Esophagus muscularis mucosa (tissue), 4 donors: ENCODE measurements at regions not wholly inside any gene's neighbourhood (a gene's known extent, or its start where the extent isn't known, plus 50 kb on each side); places are given as distances from the start of the nearest gene placed in this dataset.

ENCODE experiments used
- EP300 ChIP-seq: sonication (generic); formaldehyde crosslinking; IDR thresholded peaks from one replicate; pipeline ENCODE4 v1.6.1; 2017; ENCODE audit warnings: antibody characterized with exemption
- POLR2A ChIP-seq: fragments of 450-650 bp; IDR thresholded peaks from one replicate; pipeline ENCODE4 v1.6.1; 2017; ENCODE audit warnings: antibody characterized with exemption, moderate library complexity, mild to moderate bottlenecking, low read depth
- TF ChIP-seq, protein P1 (sequence below), 3 experiments: fragments of 200-600 bp in 2 of 3; fragments of 450-650 bp in 1 of 3; sonication (generic) in 2 of 3; IDR thresholded peaks; one replicate each; pipeline ENCODE4 v1.5.1; 2017 to 2019; ENCODE audit warnings: antibody characterized with exemption in 3 of 3, mild to moderate bottlenecking in 2 of 3, moderate library complexity in 1 of 3

GRCh38 chr11:129248618-129249017, 56.5 kb upstream of the ARHGAP32 start:
- TF ChIP-seq, protein P1, sequence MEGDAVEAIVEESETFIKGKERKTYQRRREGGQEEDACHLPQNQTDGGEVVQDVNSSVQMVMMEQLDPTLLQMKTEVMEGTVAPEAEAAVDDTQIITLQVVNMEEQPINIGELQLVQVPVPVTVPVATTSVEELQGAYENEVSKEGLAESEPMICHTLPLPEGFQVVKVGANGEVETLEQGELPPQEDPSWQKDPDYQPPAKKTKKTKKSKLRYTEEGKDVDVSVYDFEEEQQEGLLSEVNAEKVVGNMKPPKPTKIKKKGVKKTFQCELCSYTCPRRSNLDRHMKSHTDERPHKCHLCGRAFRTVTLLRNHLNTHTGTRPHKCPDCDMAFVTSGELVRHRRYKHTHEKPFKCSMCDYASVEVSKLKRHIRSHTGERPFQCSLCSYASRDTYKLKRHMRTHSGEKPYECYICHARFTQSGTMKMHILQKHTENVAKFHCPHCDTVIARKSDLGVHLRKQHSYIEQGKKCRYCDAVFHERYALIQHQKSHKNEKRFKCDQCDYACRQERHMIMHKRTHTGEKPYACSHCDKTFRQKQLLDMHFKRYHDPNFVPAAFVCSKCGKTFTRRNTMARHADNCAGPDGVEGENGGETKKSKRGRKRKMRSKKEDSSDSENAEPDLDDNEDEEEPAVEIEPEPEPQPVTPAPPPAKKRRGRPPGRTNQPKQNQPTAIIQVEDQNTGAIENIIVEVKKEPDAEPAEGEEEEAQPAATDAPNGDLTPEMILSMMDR (IDR thresholded peaks at IDR 0.05) = no peak
- no peak for TF ChIP-seq EP300
- no peak for TF ChIP-seq POLR2A
